ENCODE measurements at regions not wholly inside any gene's neighbourhood (a gene's known extent, or its start where the extent isn't known, plus 50 kb on each side); places are given as distances from the start of the nearest gene placed in this dataset.

DNA sequence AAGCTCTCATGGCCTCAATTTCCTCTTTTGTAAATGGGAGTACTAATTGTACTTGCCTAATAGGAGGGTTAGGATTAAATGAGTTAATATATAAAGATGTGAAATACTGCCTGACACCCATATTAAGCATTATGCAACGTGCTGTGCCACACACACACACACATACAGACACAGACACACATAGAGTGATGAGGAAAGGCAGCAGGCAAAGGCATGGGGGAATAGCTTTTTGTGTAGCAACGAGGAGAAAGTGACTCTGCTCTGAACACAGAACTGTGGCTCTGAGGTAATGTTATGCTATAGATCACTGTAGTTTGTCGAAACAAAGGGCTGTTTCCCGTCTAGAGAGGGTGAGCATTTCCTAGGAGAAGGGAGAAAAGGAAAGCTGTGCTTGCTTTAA is 233.3 kb upstream of the SLCO3A1 start:
- no peak for TF ChIP-seq EP300 (IDR thresholded peaks at IDR 0.05; ENCODE audit: borderline replicate concordance)
- TF ChIP-seq RAD21 (IDR thresholded peaks at IDR 0.05; ENCODE audit: low read depth) = no peak
- TF ChIP-seq TAF1 (IDR thresholded peaks at IDR 0.05; ENCODE audit: low read depth) = no peak
- TF ChIP-seq, protein P1, sequence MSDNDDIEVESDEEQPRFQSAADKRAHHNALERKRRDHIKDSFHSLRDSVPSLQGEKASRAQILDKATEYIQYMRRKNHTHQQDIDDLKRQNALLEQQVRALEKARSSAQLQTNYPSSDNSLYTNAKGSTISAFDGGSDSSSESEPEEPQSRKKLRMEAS (IDR thresholded peaks at IDR 0.05) = no peak
- TF ChIP-seq TCF12 (IDR thresholded peaks at IDR 0.05; ENCODE audit: low read depth) = no peak
- TF ChIP-seq FOXM1 (IDR thresholded peaks at IDR 0.05; ENCODE audit: borderline replicate concordance, low read depth) = no peak
- no peak for TF ChIP-seq NFIC (IDR thresholded peaks at IDR 0.05)
- no peak for TF ChIP-seq CEBPB (IDR thresholded peaks at IDR 0.05)
